Astrocyte of the spinal cord (primary cell): ENCODE measurements at regions not wholly inside any gene's neighbourhood (a gene's known extent, or its start where the extent isn't known, plus 50 kb on each side); places are given as distances from the start of the nearest gene placed in this dataset.

Experiments
- DNase-seq: peaks from one replicate; pipeline ENCODE4 v3.0.0; 2011; ENCODE audit warnings: low read depth, low spot score
- H3K4me3 ChIP-seq: 2 replicates; pipeline ENCODE4 v1.5.1; 2011; ENCODE audit warnings: low read depth, mild to moderate bottlenecking, low read length, moderate library complexity
- in situ Hi-C: cut with HindIII; loops from 2 replicates; pipeline ENCODE4 v1.10.0; 2017; ENCODE audit warnings: low sequenced_read_pairs
- TF ChIP-seq, protein P1 (sequence below): IDR thresholded peaks from 2 replicates; pipeline ENCODE4 v1.5.1; 2012; ENCODE audit warnings: low read depth, mild to moderate bottlenecking, low read length, inconsistent platforms

GRCh38 chr15:95180530-95180929 lies 949.2 kb downstream of the MCTP2 start:
- no peak for DNase-seq
- TF ChIP-seq, protein P1, sequence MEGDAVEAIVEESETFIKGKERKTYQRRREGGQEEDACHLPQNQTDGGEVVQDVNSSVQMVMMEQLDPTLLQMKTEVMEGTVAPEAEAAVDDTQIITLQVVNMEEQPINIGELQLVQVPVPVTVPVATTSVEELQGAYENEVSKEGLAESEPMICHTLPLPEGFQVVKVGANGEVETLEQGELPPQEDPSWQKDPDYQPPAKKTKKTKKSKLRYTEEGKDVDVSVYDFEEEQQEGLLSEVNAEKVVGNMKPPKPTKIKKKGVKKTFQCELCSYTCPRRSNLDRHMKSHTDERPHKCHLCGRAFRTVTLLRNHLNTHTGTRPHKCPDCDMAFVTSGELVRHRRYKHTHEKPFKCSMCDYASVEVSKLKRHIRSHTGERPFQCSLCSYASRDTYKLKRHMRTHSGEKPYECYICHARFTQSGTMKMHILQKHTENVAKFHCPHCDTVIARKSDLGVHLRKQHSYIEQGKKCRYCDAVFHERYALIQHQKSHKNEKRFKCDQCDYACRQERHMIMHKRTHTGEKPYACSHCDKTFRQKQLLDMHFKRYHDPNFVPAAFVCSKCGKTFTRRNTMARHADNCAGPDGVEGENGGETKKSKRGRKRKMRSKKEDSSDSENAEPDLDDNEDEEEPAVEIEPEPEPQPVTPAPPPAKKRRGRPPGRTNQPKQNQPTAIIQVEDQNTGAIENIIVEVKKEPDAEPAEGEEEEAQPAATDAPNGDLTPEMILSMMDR, result no peak
- no peak overlapping the region for H3K4me3 ChIP-seq
- in situ Hi-C loops, result no loop called here

DNA sequence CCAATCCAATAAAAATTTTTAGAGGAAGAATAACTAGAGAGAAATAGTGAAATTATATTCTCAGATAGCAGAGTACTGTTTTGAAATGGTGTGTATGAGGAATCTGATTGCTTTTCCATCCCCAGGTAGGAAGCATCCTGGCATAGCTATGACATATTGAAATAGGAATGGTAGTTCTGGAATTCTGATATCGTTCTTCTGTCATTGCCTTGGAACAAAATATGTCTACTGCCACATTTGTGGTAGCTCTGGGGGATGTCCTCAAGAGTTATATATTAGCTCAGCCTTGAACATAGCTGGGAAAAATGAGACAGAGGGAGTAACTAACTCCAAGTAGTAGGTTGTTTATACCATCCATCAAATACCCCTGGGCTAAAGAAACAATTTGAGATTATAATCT lies 950.7 kb downstream of the MCTP2 start:
- in situ Hi-C loops, result no loop called here
- no peak overlapping the region for H3K4me3 ChIP-seq
- TF ChIP-seq, protein P1, result no peak
- DNase-seq, result no peak

- in situ Hi-C loops, result no loop called here
- TF ChIP-seq, protein P1, result no peak
- H3K4me3 ChIP-seq, result no peak overlapping the region
- DNase-seq, result no peak
Measured at GRCh38 chr15:95192923-95193322, 961.6 kb downstream of the MCTP2 start.

- in situ Hi-C loops, result no loop called here
- DNase-seq, result no peak
- TF ChIP-seq, protein P1, result no peak
- no peak overlapping the region for H3K4me3 ChIP-seq
Measured at GRCh38 chr15:95194746-95195145, 963.4 kb downstream of the MCTP2 start.

DNA sequence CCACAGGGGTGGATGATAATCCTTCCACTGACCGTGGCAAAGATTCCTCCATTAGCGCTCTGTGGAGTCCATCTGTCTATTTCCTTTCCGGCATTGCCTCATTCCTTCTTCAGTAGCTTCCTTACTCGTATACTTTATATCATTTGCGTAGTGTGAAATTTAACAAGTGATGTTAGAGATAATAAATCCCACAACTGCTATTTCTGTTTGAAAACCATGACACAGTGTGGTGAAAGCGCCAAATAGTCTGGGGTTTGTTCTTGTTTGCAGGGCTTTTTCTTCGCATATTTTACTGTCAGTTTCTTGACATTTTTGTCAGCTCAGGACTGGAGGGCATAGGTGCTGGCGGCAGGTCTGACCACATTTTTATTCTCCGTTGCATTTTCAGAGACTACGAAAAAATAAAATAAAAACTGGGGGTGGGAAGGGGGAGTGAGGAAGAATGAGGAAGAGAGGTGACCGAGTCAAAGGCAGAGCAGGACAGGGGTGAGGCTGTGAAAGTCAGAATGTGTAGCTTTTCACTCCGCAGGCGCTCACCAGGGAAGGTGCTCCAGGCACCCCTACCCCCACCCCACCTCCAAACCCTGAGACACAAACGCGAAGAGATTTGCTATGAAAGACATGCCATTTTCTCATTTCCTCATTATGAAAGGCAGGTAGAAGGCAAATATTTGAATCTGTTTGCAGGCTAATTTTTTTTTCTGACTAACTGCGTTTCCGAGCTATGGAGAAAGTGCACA lies 965.0 kb downstream of the MCTP2 start:
- no peak for DNase-seq
- TF ChIP-seq, protein P1, result no peak
- in situ Hi-C loops, result no loop called here
- H3K4me3 ChIP-seq, result no peak overlapping the region

DNA sequence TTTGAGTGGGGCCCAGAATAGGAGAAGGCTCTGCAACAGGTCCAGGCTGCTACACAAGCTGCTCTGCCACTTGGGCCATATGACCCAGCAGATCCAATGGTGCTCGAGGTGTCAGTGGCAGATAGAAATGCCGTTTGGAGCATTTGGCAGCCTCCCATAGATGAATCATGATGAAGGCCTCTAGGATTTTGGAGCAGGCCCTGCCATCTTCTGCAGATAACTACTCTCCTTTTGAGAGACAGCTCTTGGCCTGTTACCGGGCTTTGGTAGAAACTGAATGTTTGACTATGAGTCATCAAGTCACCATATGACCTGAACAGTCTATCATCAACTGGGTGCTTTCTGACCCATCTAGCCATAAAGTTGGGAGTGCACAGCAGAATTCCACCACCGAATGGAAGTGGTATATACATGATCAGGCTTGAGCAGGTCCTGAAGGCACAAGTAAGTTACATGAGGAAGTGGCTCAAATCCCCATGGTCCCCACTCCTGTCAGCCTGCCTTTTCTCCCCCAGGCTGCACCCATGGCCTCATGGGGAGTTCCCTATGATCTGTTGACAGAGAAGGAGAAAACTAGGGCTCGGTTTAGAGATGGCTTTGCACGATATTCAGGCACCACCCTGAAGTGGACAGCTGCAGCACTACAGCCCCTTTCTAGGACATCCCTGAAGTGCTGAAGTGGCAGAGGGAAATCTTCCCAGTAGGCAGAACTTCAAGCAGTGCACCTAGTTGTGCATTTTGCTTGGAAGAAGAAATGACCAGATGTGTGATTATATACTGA lies 971.4 kb downstream of the MCTP2 start:
- TF ChIP-seq, protein P1, result no peak
- in situ Hi-C loops, result no loop called here
- H3K4me3 ChIP-seq, result no peak overlapping the region
- DNase-seq, result no peak
